Liver (tissue), 8 donors: ENCODE measurements at regions not wholly inside any gene's neighbourhood (a gene's known extent, or its start where the extent isn't known, plus 50 kb on each side); places are given as distances from the start of the nearest gene placed in this dataset.

Source experiments
- DNase-seq: peaks from one replicate; pipeline ENCODE4 v3.0.0-alpha.2; 2017; ENCODE audit warnings: low spot score
- H3K27ac ChIP-seq, 2 donors: one replicate each; pipeline ENCODE4 v1.7.0; 2013; ENCODE audit warnings: inconsistent platforms in 2 of 2, low read length in 2 of 2, control low read depth in 1 of 2, low read depth in 1 of 2, mild to moderate bottlenecking in 1 of 2
- H3K27me3 ChIP-seq, 4 donors: one replicate each; pipeline versions ENCODE4 v1.6.1 to v1.7.0; 2013; ENCODE audit warnings: low read length in 3 of 4, inconsistent platforms in 1 of 4, mild to moderate bottlenecking in 1 of 4, moderate library complexity in 1 of 4; ENCODE audit not compliant: control insufficient read depth in 4 of 4, insufficient read depth in 4 of 4
- H3K36me3 ChIP-seq, 4 donors: one replicate each; pipeline versions ENCODE4 v1.6.1 to v1.7.0; 2013; ENCODE audit warnings: low read length in 3 of 4, mild to moderate bottlenecking in 3 of 4, low read depth in 1 of 4, moderate library complexity in 1 of 4; ENCODE audit not compliant: control insufficient read depth in 4 of 4, insufficient read depth in 3 of 4
- H3K4me1 ChIP-seq, 4 donors: one replicate each; pipeline versions ENCODE4 v1.6.1 to v1.7.0; 2013; ENCODE audit warnings: low read length in 3 of 4, mild to moderate bottlenecking in 3 of 4, moderate library complexity in 1 of 4; ENCODE audit not compliant: control insufficient read depth in 4 of 4, insufficient read depth in 4 of 4
- H3K4me3 ChIP-seq, 3 donors: one replicate each; pipeline versions ENCODE4 v1.6.1 to v1.7.0; 2013; ENCODE audit warnings: low read length in 3 of 3, control low read depth in 1 of 3, low read depth in 1 of 3, mild to moderate bottlenecking in 1 of 3
- H3K9ac ChIP-seq, 2 donors: one replicate each; pipeline ENCODE4 v1.7.0; 2013; ENCODE audit warnings: low read length in 2 of 2, mild to moderate bottlenecking in 2 of 2, moderate library complexity in 2 of 2, control low read depth in 1 of 2, low read depth in 1 of 2
- H3K9me3 ChIP-seq, 4 donors: one replicate each; pipeline versions ENCODE4 v1.6.1 to v1.7.0; 2013; ENCODE audit warnings: low read length in 3 of 4; ENCODE audit not compliant: control insufficient read depth in 4 of 4
- ATF3 ChIP-seq: IDR thresholded peaks from 2 replicates; pipeline ENCODE4 v1.6.1; 2016; ENCODE audit warnings: antibody characterized with exemption
- CTCF ChIP-seq: fragments of 150-350 bp; IDR thresholded peaks from 2 replicates; pipeline ENCODE4 v1.5.1; 2017; ENCODE audit warnings: improper control_type of control experiment, low read depth, low read length; ENCODE audit not compliant: missing input control
- EGR1 ChIP-seq, 2 donors: IDR thresholded peaks; 2 replicates each; pipeline ENCODE4 v1.6.1; 2016 to 2018; ENCODE audit warnings: antibody characterized with exemption in 2 of 2, low read depth in 2 of 2
- FOXA1 ChIP-seq: IDR thresholded peaks from 2 replicates; pipeline ENCODE4 v1.6.1; 2016; ENCODE audit warnings: antibody characterized with exemption
- FOXA2 ChIP-seq: IDR thresholded peaks from 2 replicates; pipeline ENCODE4 v1.6.1; 2016; ENCODE audit warnings: antibody characterized with exemption
- GABPA ChIP-seq, 2 donors: IDR thresholded peaks in 1 of 2; conservative IDR thresholded peaks in 1 of 2; 2 replicates each; pipeline ENCODE4 v1.6.1; 2016; ENCODE audit warnings: antibody characterized with exemption in 2 of 2, mild to moderate bottlenecking in 1 of 2, moderate library complexity in 1 of 2
- HNF4A ChIP-seq, 2 donors: conservative IDR thresholded peaks; 2 replicates each; pipeline ENCODE4 v1.6.1; 2016; ENCODE audit warnings: antibody characterized with exemption in 2 of 2, mild to moderate bottlenecking in 2 of 2
- HNF4G ChIP-seq: IDR thresholded peaks from 2 replicates; pipeline ENCODE4 v1.6.1; 2016; ENCODE audit warnings: antibody characterized with exemption
- JUND ChIP-seq, 2 donors: IDR thresholded peaks; 2 replicates each; pipeline ENCODE4 v1.6.1; 2016; ENCODE audit warnings: antibody characterized with exemption in 2 of 2
- MAX ChIP-seq: IDR thresholded peaks from 2 replicates; pipeline ENCODE4 v1.6.1; 2016; ENCODE audit warnings: antibody characterized with exemption
- NR2F2 ChIP-seq: IDR thresholded peaks from 2 replicates; pipeline ENCODE4 v1.6.1; 2016; ENCODE audit warnings: antibody characterized with exemption
- RAD21 ChIP-seq, 2 donors: IDR thresholded peaks; 2 replicates each; pipeline ENCODE4 v1.6.1; 2016; ENCODE audit warnings: antibody characterized with exemption in 2 of 2, mild to moderate bottlenecking in 2 of 2
- REST ChIP-seq: IDR thresholded peaks from 2 replicates; pipeline ENCODE4 v1.6.1; 2016; ENCODE audit warnings: antibody characterized with exemption, mild to moderate bottlenecking
- RXRA ChIP-seq, 2 donors: IDR thresholded peaks; 2 replicates each; pipeline ENCODE4 v1.6.1; 2017 to 2018; ENCODE audit warnings: antibody characterized with exemption in 2 of 2, mild to moderate bottlenecking in 1 of 2
- SP1 ChIP-seq: IDR thresholded peaks from 2 replicates; pipeline ENCODE4 v1.6.1; 2018; ENCODE audit warnings: antibody characterized with exemption, mild to moderate bottlenecking
- TAF1 ChIP-seq: conservative IDR thresholded peaks from 2 replicates; pipeline ENCODE4 v1.6.1; 2016; ENCODE audit warnings: antibody characterized with exemption, mild to moderate bottlenecking
- YY1 ChIP-seq: IDR thresholded peaks from 2 replicates; pipeline ENCODE4 v1.6.1; 2016; ENCODE audit warnings: antibody characterized with exemption, mild to moderate bottlenecking
- ZBTB33 ChIP-seq: IDR thresholded peaks from 2 replicates; pipeline ENCODE4 v1.6.1; 2016; ENCODE audit warnings: antibody characterized with exemption
- WGBS: extraction: QIAGEN DNeasy Blood & Tissue Kit; methylation state at CpG from one replicate; pipeline ENCODE4 v1.1.7; 2013; 5-methylcytosine and 5-hydroxymethylcytosine counted together
- donor health status: healthy.
- donor health status: healthy.
- donor health status: healthy.
- donor health status: healthy.
- donor health status: healthy.

GRCh38 chr15:66841953-66842681 lies 140.1 kb downstream of the SMAD6 start:
- H3K4me1 ChIP-seq = peaks cover 0 to 6% (median 4%) of the 10 kb centered on the region in 4 donors
- peak overlapping the region in 1 of 2 donors; percentile 17 for H3K9ac ChIP-seq
- TF ChIP-seq SP1 (peak; percentile 17), EGR1 (IDR thresholded peaks at IDR 0.05; ENCODE audit: low read depth in 2 of 2) (no peak), CTCF (no peak), JUND (IDR thresholded peaks at IDR 0.05) (peak in 1 of 2 donors; percentile 35)
- H3K27me3 ChIP-seq = no peaks in the 10 kb centered on the region
- peak; percentile 66 for DNase-seq
- no peaks in the 10 kb centered on the region for H3K9me3 ChIP-seq
- H3K36me3 ChIP-seq = no peaks in the 10 kb centered on the region
- peak overlapping the region; percentile 58 to 75 for H3K27ac ChIP-seq
- 15% methylated on average over 50 of the region's 50 CpGs for WGBS
- H3K4me3 ChIP-seq = peak overlapping the region in 2 of 3 donors; percentile 37 to 67

- no peaks in the 10 kb centered on the region for H3K9me3 ChIP-seq
- no peak for TF ChIP-seq YY1
- peak; percentile 33 to 35 for TF ChIP-seq RXRA (IDR thresholded peaks at IDR 0.05)
- no peak for TF ChIP-seq FOXA2
- TF ChIP-seq CTCF = no peak
- peak; percentile 60 to 71 for TF ChIP-seq HNF4A (conservative IDR thresholded peaks at IDR 0.05)
- no peak for TF ChIP-seq ZBTB33
- no peak for TF ChIP-seq REST
- no peak for TF ChIP-seq JUND (IDR thresholded peaks at IDR 0.05)
- peak; percentile 18 for TF ChIP-seq MAX
- no peak for TF ChIP-seq ATF3
- no peak for TF ChIP-seq EGR1 (IDR thresholded peaks at IDR 0.05; ENCODE audit: low read depth in 2 of 2)
- TF ChIP-seq FOXA1 = no peak
- no peak for TF ChIP-seq HNF4G
- TF ChIP-seq GABPA (IDR thresholded peaks at IDR 0.05 in 1 of 2, conservative IDR thresholded peaks at IDR 0.05 in 1 of 2) = no peak
- peak; percentile 73 for TF ChIP-seq NR2F2
- TF ChIP-seq SP1 = peak; percentile 39
- TF ChIP-seq TAF1 = no peak
- TF ChIP-seq RAD21 (IDR thresholded peaks at IDR 0.05) = peak in 1 of 2 donors; percentile 6
- WGBS = 3% methylated on average over 58 of the region's 58 CpGs
- no peaks in the 10 kb centered on the region for H3K27me3 ChIP-seq
- peak overlapping the region in 1 of 3 donors; percentile 67 for H3K4me3 ChIP-seq
- peaks cover 0 to 6% (median 4%) of the 10 kb centered on the region in 4 donors for H3K4me1 ChIP-seq
- peak; percentile 59 for DNase-seq
- H3K36me3 ChIP-seq = no peaks in the 10 kb centered on the region
- no peak overlapping the region for H3K9ac ChIP-seq
- H3K27ac ChIP-seq = peak overlapping the region in 1 of 2 donors; percentile 1
Observed at GRCh38 chr15:66842710-66843441, 140.8 kb downstream of the SMAD6 start.
